NCI-H82 treated with DMSO at 0.1 percent for 48 hours (cell line): ENCODE measurements at regions not wholly inside any gene's neighbourhood (a gene's known extent, or its start where the extent isn't known, plus 50 kb on each side); places are given as distances from the start of the nearest gene placed in this dataset.
"Not testable (repeated sequence)": the region's sequence is repeated elsewhere in the genome, so short reads cannot be mapped to it uniquely, and the experiment has no call there.

ENCODE experiments used
- DNase-seq: peaks from one replicate; lab custom pipeline; 2025; ENCODE audit not compliant: unreplicated experiment; lab: John Stamatoyannopoulos, UW

DNA sequence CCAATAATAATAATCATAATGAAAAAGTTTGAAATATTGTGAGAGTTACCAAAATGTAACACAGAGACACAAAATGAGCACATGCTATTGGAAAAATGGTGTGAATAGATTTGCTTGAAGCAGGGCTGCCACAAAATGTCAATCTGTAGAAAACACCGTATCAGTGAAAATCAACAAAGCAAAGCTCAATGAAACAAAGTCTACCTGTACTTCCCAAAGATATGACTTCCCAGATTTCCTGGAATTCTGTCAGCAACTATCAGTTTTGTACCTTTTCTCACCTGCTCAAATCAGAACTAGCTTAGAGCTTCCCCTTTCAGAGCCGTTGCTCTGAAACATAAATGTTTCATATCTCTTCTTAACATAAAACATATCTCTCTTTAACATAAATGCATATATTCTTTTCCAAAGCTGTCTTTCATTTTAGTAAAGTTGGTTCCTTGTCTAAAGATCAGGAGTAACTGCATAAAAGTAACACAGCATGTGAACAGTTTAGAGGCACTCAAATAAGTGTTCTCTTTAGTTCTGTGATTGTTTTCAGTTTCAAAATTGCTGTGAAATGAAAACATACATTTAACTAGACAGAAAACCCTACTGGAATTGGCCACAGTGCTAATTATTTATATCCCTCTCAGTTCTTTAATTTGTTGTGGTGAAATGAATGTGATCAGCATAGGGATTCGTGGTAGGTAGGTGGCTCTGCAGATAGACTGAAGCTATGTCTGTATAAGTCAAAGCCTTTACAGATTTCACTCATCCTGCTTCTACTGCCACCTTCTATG is 262.5 kb downstream of the KCNJ3 start:
- DNase-seq = no peak

DNA sequence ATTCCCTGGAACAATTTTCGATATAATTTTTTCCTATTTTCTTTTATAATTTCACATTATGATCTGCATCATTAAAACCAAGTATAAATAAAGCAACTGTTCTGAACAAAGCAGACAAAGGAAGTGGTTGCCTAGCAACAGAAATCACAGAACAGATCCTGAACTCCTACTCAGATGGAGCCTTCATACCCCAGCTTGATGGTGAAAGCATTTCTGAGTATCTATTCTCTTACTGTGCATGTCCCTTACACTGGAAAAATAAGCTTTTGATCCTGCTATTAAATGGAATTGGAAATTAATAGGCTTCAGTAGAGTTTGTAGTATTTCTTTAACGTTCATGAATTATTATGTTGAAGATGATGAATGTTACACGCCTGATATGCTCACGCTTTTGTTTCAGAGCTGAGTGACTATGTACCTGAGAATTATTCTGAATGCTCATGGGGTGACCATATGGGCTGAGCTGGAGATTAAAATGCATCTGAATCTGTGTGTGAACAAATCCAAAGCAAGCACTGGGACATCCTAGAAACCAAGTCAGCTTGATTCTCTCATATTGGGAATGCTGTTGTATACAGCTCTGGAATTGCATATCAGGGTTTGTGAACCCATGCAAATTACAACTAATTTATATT is 254.0 kb downstream of the KCNJ3 start:
- DNase-seq = no peak

GRCh38 chr2:154947416-154947815 is 248.9 kb downstream of the KCNJ3 start:
- DNase-seq = not testable (repeated sequence)

DNA sequence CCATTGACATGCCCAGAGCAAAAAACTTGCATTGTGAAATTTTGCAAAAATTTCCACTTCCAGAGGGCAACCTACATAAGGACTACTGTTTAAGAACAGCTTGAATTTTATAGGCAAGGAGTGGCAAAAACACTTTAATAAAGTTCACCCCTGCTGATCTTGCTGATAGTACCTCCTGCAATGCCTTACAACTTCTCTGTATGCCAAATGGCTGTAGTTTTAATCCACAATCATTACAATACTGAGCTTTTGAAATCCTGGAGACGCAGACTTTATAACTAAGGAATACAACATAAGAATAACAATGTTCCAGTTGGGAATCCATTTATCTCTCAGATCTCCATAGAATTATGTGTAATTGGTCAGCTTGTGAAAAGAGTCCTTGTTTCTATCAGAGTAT is 247.5 kb downstream of the KCNJ3 start:
- no peak for DNase-seq

GRCh38 chr2:154941379-154941778 is 242.9 kb downstream of the KCNJ3 start:
- no peak for DNase-seq

DNA sequence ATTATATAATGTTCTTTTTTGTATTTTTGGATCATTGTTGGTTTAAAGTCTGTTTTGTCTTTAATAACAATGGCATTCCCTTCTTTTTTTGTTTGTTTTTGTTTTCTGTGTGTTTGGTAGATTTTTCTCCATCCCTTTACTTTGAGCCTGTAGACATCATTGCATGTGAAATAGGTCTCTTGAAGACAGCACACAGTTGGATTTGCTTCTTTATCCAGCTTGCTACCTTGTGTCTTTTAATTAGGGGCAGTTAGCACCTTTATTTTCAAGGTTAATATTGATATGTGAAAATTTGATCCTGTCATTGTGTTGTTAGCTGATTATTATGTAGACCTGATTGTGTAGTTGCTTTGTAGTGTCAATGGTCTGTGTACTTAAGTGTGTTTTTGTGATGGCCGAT is 235.7 kb downstream of the KCNJ3 start:
- DNase-seq = no peak

DNA sequence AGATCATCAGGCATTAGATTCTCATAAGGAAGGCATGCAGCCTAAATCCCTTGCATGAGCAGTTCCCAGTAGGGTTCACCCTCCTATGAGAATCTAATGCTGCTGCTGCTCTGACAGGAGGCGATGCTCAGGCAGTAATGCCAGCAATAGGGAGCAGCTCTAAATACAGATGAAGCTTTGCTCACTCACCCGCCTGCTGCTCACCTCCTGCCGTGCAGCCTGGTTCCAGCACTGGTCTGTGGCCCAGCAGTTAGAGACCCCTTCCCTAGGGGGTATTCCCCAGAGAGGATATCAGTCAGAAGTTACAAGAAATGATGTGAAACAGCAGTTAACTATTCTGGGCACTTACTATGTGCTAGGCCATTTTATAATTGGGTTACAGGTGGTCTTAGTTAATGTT is 226.0 kb downstream of the KCNJ3 start:
- no peak for DNase-seq

DNA sequence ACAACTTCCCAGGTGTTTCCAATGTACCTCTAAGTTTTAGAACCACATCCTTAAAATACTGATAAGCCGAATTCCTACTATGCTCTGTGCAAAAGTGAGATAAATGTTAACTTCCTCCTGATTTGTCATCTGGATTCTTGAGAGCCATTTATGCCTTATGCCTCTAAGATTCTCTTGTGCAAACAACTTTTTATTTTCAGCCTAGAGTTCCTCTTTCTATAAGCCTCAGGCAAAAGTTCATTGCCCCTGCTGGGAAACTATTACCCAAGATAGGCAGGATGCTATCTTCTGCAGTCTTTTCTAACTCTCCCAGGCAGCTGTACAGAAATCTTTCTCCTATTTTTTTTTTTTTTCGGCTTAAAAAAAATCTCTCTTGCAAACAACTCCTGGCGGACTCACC is 216.1 kb downstream of the KCNJ3 start:
- no peak for DNase-seq

DNA sequence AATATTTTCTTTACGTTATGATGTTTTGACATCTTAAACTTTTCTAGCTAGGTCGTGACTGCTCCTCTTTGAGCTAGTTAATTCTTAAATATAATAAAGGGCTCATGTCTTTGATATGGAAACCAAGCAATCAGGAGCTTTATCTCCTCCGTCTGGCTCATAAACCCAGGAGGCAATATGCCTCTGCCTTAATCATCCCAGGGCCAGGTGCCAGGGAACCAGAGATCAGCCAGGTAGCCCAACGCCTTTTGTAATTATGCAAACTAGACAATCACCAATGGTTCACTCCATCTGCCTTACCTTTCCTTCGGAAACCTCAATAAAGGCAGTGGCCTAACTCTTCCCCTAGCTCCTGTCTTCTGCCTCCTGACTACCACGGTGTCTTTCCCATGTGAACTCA is 213.7 kb downstream of the KCNJ3 start:
- no peak for DNase-seq

- no peak for DNase-seq
Observed at GRCh38 chr2:154911729-154912128, 213.2 kb downstream of the KCNJ3 start.

- no peak for DNase-seq
Observed at GRCh38 chr2:154910701-154911100, 212.2 kb downstream of the KCNJ3 start.

DNA sequence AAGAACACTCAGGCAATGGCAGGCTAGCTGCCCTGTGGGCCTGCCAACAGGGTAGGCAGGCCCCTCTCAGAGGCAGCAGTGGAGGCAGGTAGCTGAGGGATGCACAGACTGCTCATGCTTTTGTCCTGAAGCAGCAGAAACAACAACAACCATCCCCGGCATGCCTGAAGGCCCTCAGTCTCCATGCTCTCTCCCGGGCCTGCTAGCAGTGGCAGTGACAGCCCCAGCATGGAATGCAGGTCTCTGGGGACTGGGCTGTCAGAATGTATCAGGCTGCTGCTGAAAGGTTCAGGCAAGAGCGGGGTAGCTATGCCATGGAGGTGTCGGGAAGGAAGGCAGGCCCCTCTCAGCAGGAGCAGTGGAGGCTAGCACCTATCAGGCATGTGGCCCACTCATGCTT is 209.8 kb downstream of the KCNJ3 start:
- DNase-seq = no peak
